OCI-LY7 (cell line): ENCODE measurements at regions not wholly inside any gene's neighbourhood (a gene's known extent, or its start where the extent isn't known, plus 50 kb on each side); places are given as distances from the start of the nearest gene placed in this dataset.

Source experiments
- BruUV-seq: library from RNA; stranded (reverse); fragments of 400-500 nt; replicated peaks from 2 replicates; lab custom pipeline; 2021; lab: Mats Ljungman, UMichigan
- CTCF ChIA-PET: fragments of 300-600 bp; sonication (Branson Sonifier 250); formaldehyde crosslinking; loops from one replicate; lab custom pipeline; 2022; ENCODE audit warnings: antibody characterized with exemption; ENCODE audit not compliant: unreplicated experiment; lab: Charles Lee
- POLR2A ChIA-PET: fragments of 300-600 bp; sonication (Branson Sonifier 250); formaldehyde crosslinking; loops from one replicate; lab custom pipeline; 2022; ENCODE audit warnings: antibody characterized with exemption; lab: Charles Lee
- DNase-seq: peaks from one replicate; pipeline ENCODE4 v3.0.0-alpha.2; 2015; ENCODE audit warnings: low spot score
- H2AFZ ChIP-seq: fragments of 200-600 bp; sonication (generic), shearing (Covaris generic); 2 replicates; pipeline ENCODE4 v1.6.1; 2014; ENCODE audit warnings: mild to moderate bottlenecking, antibody characterized with exemption, low read length, moderate library complexity
- H3K27ac ChIP-seq: fragments of 200-600 bp; sonication (generic); 2 replicates; pipeline ENCODE4 v1.5.1; 2014; ENCODE audit warnings: mixed run types, low read depth, mild to moderate bottlenecking, moderate library complexity, low read length, inconsistent platforms; ENCODE audit not compliant: poor library complexity, severe bottlenecking
- H3K36me3 ChIP-seq: fragments of 200-600 bp; sonication (generic); 2 replicates; pipeline ENCODE4 v1.6.1; 2014; ENCODE audit warnings: mild to moderate bottlenecking, antibody characterized with exemption, low read length, moderate library complexity, mixed read lengths; ENCODE audit not compliant: insufficient read depth
- H3K4me1 ChIP-seq: fragments of 200-600 bp; sonication (generic); 2 replicates; pipeline ENCODE4 v1.5.1; 2014; ENCODE audit warnings: mild to moderate bottlenecking, low read length; ENCODE audit not compliant: insufficient read depth, poor library complexity, severe bottlenecking
- H3K4me2 ChIP-seq: fragments of 200-600 bp; sonication (generic); 2 replicates; pipeline ENCODE4 v1.6.1; 2014; ENCODE audit warnings: mild to moderate bottlenecking, low read length
- H3K4me3 ChIP-seq: fragments of 200-600 bp; sonication (generic); 2 replicates; pipeline ENCODE4 v1.5.1; 2014; ENCODE audit warnings: mild to moderate bottlenecking, low read depth, low read length; ENCODE audit not compliant: poor library complexity, severe bottlenecking
- H3K79me2 ChIP-seq: fragments of 200-600 bp; sonication (generic); 2 replicates; pipeline ENCODE4 v1.6.1; 2016; ENCODE audit warnings: low read depth, mild to moderate bottlenecking, low read length, moderate library complexity, mixed read lengths; ENCODE audit not compliant: insufficient read depth
- H3K9me2 ChIP-seq: fragments of 200-600 bp; sonication (generic); 2 replicates; pipeline ENCODE4 v1.6.1; 2016; ENCODE audit warnings: mild to moderate bottlenecking, low read length, mixed read lengths; ENCODE audit not compliant: insufficient read depth
- H3K9me3 ChIP-seq: fragments of 200-600 bp; sonication (generic); 2 replicates; pipeline ENCODE4 v1.6.1; 2014; ENCODE audit warnings: mild to moderate bottlenecking, mixed run types, low read length, mixed read lengths
- H4K20me1 ChIP-seq: fragments of 200-600 bp; sonication (generic); 2 replicates; pipeline ENCODE4 v1.6.1; 2014; ENCODE audit warnings: mild to moderate bottlenecking, antibody characterized with exemption, low read length, moderate library complexity, mixed read lengths; ENCODE audit not compliant: insufficient read depth
- CTCF ChIP-seq: fragments of 200-600 bp; sonication (generic); conservative IDR thresholded peaks from 2 replicates; pipeline ENCODE4 v1.5.1; 2014; ENCODE audit warnings: mild to moderate bottlenecking, antibody characterized with exemption, low read length, moderate library complexity, mixed read lengths
- EZH2phosphoT487 ChIP-seq: fragments of 200-600 bp; sonication (generic); IDR thresholded peaks from 2 replicates; pipeline ENCODE4 v1.6.1; 2018; ENCODE audit warnings: low read depth, borderline replicate concordance, mild to moderate bottlenecking, mixed run types, antibody characterized with exemption, low read length, moderate library complexity, mixed read lengths
- intact Hi-C: fragments of 100-400 bp; cut with micrococcal nuclease; formaldehyde crosslinking; loops from one replicate; pipeline ENCODE4 v1.10.0; 2022; ENCODE audit not compliant: unreplicated experiment

DNA sequence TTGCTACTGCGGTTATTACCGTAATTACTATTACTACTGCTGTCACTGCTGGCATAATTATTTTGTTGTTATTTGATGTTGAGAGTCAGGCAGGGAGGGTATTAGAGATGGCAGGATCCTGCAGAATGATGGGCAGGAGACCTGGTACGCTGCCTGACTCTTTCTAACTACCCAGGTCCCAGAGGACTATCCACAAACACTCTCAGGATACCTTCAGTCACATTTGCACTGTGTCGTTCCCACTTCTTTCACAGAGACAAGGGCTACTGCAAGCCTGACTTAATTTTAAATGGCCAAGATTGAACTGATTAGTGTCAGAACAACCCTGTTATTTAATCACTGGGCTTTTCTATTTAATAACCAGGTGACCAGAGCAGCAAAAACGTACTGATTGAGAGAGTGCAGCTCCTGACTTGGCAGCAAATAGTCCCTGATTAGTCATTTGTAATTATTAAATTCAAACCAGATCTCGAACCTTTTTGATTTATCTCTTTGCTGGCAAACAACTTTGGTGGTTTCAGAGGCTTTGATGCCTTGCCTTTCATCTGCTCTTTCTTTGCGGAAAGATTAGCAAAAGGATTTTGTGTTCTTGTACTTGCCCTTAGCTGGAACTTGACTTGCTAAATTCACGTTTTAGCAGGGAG, 88.8 kb upstream of the ARHGEF3 start:
- no peak overlapping the region for H3K4me2 ChIP-seq
- CTCF ChIA-PET: no interaction called here
- no TSS peak for BruUV-seq
- TF ChIP-seq CTCF (no peak), EZH2phosphoT487 (no peak)
- H3K79me2 ChIP-seq: no peaks in the 10 kb centered on the region
- H3K9me2 ChIP-seq: no peaks in the 10 kb centered on the region
- no peak overlapping the region for H3K27ac ChIP-seq
- no peak overlapping the region for H2AFZ ChIP-seq
- H3K36me3 ChIP-seq: no peaks in the 10 kb centered on the region
- POLR2A ChIA-PET: interaction anchor here (0.7 kb wide), 2 partner anchors 18 to 21 kb away, joined by 4 to 5 read pairs; no protein-coding TSS in a partner anchor
- intact Hi-C loops: no loop called here
- H4K20me1 ChIP-seq: peaks cover 3% of the 10 kb centered on the region; the same call in 1 of the 2 replicates
- no peak for DNase-seq
- H3K4me3 ChIP-seq: no peak overlapping the region
- peaks cover 16% of the 10 kb centered on the region for H3K4me1 ChIP-seq
- H3K9me3 ChIP-seq: no peaks in the 10 kb centered on the region

GRCh38 chr3:56889131-56889530, 87.4 kb upstream of the ARHGEF3 start:
- TF ChIP-seq EZH2phosphoT487 (no peak), CTCF (no peak)
- POLR2A ChIA-PET: interaction anchor here (0.6 kb wide), 1 partner anchor 657 kb away, joined by 3 read pairs; no protein-coding TSS in a partner anchor
- H3K4me3 ChIP-seq: no peak overlapping the region
- no peaks in the 10 kb centered on the region for H3K79me2 ChIP-seq
- peaks cover 6% of the 10 kb centered on the region; the same call in 1 of the 2 replicates for H3K36me3 ChIP-seq
- H2AFZ ChIP-seq: no peak overlapping the region
- H3K4me1 ChIP-seq: peaks cover 16% of the 10 kb centered on the region
- intact Hi-C loops: no loop called here
- H3K9me2 ChIP-seq: no peaks in the 10 kb centered on the region
- H4K20me1 ChIP-seq: peaks cover 3% of the 10 kb centered on the region; the same call in 1 of the 2 replicates
- no peak overlapping the region for H3K27ac ChIP-seq
- DNase-seq: no peak
- no TSS peak for BruUV-seq
- no peaks in the 10 kb centered on the region for H3K9me3 ChIP-seq
- H3K4me2 ChIP-seq: no peak overlapping the region
- CTCF ChIA-PET: no interaction called here
